Superior temporal gyrus (tissue), 1 donor: ENCODE measurements at regions not wholly inside any gene's neighbourhood (a gene's known extent, or its start where the extent isn't known, plus 50 kb on each side); places are given as distances from the start of the nearest gene placed in this dataset.
"Not testable (repeated sequence)": the region's sequence is repeated elsewhere in the genome, so short reads cannot be mapped to it uniquely, and the experiment has no call there.

Experiments used
- DNase-seq: peaks from one replicate; pipeline ENCODE4 v3.0.0-alpha.2; 2016; ENCODE audit errors: extremely low spot score

DNA sequence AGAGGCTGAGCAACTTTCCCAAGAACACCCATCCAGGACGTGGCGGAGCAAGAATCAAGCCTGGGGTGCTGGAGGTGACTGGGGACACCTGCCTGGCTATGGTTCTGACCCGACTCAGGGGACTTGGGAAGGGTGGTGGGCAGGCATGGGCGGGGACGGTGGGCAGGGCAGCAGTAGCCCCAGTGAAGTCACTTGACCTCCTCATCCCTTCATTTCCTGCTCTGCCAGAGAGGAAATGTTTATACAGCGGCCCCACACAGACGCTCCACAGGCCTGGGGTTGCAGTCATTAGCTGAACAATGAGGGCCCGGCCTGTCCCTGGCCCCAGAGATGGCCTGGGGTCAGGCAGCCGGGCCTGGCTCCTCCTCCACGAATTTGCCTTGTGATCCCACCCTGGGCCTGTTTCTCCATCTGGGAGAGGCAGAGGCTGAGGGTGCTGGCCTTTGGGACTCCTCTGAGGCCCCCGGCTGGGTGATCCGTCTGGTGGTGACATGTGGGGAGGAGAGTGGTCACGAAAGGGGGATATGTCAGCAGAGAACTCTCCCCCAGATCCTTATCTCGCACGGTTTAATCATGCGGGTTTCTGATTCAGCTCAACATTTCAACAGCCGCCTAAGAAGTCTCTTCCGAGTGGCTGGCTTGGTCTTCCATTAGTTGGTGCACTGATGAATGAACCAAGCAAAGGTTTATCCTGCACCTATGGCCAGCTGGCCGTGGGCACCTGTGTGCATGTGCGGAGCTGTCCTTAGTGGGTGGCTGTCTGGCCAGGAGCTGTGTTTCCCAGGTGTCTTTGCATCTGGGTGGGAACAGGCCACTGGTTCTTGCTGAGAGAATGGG lies 175.9 kb downstream of the IRF8 start:
- no peak for DNase-seq

DNA sequence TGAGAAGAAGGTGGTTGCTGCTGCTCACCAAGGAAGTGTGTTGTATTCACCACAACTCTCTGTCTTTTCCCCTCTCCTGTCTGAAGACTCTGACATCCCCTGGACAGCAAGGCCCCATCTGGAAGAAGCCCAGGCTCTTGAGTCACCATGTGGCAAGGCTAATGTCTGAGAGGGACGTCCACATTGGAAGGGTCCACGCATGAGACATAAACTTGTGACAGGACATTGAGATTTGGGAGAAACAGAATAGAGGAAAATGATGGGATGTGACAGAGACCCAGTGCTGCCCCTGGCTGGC lies 176.5 kb downstream of the IRF8 start:
- no peak for DNase-seq

DNA sequence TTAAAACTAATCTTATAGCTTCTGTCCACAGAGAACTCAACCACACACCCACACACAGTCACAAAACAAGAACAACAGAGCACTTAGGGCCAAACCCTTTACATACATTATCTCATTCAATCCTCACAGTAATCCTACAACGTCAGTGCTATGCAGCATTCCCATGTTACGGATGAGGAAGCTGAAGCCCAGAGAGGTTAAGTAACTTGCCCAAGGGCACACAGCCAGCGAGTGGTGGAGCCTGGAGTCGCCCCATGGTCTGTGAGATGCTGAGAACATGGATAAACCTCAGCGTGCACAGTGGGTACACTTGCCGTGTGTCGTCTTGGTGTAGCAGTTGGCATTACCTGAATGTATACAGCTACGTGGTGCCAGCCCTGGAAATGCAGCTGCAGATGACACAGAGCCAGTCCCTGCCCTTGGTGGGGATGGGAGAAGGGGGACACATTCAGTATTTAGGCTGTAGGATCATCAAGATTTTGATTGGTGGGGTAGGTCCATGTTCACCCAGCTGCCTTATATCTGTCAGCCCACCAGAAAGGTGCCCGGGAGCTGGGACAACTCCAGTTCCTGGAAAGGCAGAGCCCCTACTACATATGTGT lies 177.0 kb downstream of the IRF8 start:
- no peak for DNase-seq

DNA sequence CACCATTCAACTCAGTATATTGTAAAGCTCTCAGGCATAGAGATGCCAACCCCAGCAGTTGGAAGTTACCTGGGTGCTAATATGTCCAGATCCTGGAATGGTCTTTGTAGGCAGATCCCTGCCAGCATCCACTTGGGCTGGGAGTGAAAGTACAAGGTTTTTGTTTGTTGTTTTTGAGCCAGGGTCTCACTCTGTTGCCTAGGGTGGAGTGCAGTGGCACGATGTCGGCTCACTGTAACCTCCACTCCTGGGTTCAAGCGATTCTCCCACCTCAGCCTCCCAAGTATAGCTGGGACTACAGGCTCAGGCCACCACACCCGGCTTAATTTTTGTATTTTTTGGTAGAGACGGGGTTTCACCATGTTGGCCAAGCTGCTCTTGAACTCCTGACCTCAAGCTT lies 177.6 kb downstream of the IRF8 start:
- no peak for DNase-seq

DNA sequence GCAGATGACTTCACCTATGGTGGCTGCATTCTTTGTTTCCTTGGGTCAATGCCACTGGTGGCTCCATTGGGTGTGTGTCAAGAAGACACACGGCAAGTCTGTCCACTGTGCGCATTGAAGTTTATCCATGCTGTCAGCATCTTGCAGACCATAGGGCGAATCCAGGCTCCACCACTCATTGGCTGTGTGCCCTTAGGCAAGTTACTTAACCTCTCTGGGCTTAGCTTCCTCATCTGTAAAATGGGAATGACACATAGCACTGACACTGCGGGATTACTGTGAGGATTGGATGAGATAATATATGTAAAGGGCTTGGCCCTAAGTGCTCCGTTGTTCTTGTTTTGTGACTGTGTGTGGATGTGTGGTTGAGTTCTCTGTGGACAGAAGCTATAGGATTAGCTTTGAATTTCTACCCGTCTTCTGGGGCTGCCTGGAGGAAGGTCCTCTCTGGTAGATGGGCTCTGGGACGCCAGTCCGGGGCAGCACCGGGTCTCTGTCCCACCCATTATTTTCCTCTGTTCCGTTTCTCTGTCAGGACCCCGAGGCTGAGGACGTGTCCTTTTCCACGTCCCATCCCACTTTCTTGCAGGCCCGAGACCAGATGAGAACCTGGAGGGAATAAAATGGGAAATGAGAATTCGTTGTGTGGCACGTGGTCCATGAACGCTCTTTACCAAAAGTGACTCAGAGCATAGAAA lies 178.4 kb downstream of the IRF8 start:
- no peak for DNase-seq

DNA sequence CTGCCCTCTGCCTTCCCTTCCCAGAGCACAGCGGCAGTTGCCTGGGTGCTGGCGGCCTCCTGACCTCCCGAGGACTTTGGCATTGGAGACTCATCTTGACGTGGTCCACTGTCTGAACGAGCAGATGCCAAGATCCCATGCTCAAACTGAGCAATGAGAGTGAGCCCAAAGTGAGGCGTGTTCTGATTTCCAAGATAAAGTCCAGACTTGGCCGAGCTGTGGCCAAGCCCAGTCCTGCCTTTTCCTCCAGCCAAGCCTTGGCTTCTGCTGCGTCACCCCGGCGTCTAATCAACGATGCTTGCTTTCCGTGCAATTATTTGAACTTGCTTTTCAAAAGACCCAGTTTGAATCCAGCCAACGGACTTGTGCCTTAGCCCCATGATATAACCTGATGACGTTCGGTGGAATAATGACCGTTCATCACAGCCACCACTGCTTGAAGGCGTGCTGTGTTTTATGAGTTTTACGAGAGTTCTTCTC lies 179.2 kb downstream of the IRF8 start:
- DNase-seq, result no peak

DNA sequence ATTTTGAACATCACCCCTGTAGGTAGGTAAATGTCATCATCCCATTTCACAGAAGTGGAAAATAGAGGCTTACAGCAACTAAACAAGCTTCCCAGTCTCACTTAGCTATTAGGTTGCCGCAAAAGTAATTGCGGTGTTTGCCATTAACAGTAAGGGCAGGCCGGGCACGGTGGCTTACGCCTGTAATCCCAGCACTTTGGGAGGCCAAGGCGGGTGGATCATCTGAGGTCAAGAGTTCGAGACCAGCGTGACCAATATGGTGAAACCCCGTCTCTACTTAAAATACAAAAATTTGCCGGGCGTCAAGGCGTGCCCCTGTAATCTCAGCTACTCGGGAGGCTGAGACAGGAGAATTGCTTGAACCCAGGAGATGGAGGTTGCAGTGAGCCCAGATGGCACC lies 179.7 kb downstream of the IRF8 start:
- DNase-seq, result not testable (repeated sequence)

DNA sequence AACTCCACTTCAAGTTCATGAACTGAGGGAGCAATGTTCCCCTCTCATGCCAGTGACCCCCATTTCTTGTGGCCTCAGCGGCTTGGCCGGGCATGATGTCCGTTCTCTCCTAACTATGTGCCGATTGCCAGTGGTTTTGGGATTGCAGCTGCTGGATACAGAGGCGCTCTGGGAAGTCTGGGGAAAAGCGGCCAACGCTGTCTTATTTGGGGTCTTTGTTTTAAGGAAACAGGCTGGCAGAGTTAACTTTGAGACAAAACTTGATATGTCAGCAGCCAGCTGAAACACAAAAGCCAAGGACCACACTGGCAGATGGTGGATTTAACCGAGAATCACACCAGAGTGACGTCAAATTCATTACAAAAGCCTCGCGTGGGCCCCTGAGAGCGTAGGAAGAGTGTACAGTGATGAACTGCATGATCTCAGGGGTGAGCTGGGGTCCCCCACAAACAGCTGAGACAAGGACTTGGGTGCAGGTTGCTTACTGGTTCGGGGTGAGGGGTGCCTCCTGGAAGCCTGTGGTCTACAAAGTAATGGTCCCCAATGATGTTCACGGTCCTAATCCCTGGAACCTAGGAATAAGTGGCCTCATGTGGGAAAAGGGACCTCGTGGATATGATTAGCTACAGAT lies 180.4 kb downstream of the IRF8 start:
- DNase-seq, result no peak

DNA sequence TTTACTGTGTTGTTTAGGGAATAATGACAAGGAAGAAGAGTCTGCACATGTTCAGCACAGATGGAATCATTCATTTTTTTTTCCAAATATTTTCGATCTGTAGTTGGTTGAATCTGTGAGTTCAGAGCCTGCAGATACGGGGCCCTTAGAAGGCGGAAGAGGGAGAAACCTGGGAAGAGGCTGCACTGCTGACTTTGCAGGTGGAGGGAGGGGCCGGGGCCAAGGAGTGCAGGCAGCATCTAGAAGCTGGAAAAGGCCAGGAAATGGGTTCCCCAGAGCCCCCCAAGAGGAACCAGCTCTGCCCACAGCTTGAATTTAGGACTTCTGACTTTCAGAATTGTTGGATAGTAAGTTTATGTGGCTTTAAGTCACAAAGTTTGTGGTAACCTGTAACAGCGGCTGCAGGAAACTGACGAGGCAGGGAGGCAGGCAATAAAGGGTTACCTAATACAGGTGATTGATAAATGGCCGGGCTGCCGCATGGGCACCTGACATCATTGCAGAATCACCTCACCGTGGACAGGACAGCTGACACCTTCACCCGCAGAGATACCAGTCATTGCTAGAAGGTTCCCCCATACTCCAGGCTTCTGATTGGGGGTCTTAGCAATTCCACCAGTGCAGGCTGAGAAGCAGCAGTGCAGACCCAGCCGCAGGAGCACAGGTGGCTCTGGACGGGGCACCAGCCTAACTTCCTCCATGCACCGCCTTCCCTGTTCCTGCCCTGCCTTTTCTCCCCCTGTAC lies 181.3 kb downstream of the IRF8 start:
- DNase-seq, result no peak

DNA sequence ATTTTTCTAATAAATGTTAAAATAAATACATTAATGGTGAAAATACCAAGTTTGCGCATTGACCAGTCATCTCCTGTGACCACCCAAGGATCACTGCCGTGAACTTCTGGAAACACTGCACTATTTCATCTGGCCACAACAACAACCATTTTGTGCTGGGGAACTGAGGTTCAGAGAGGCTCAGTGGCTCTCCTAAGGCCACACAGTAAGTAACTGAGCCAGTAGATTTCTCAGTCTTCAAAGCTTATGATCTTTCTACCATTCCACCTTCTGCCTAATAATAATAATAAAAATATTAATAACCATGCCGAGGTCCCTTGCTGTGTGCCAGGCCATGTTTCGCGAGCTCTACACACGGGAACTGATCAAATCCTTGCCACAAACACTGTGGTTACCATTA lies 182.0 kb downstream of the IRF8 start:
- DNase-seq, result no peak

DNA sequence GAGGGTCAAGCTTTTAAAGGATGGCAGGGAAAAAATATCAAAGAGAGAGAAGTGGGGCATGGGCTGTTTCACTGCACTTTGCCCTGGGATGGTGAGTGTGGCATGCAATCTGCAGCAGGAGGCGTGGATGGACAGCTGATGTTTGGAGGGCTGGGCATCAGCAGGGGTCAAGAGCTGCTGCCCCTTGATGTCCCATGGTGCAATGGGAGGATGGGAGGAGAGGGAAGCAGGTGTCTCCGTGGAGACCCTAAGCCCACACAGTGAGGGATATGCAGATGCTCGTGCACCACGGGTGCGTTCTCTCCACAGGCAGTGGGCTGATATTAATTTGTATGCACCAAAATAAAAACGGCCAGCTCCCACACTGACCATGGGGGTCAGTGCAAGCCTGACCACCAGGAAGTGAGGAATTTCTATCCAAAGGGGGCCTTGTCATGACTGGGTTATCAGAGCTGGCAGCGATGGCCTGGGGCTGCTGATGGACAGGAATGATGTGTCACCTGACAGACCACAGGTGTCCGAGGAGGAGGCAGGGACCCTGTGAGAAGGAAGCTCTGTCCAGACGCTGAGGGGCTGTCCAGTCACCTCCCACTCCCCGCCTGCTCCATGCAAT lies 183.6 kb downstream of the IRF8 start:
- DNase-seq, result no peak

DNA sequence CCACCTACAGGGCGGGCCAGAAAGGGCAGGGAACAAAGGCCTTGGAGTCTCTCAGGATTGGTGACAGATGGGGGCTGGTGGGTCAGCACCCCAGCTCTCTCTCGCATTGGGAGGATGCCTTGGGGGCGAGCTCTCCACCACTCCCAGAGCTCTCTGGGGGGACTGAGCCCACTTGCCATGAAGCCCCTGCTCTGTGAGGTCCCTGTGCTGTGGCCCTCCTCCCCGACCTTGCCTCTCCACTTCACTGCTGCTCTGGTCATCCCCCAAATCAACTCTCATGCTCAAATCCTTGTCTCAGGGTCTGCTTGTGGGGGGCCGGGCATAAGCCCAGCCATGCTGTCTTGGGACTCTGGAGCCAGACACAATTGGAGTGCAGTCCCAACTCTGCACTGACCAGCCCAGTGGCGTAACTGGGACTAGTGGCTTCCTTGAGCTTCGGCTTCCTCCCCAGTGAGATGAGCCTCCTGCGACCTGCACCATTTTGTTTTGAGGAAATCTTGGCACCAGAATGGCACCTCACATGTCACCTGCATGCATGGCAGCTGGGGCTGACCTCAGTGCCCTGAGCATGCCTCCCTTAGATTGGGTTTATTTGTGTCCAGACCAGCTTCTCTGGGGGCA lies 184.5 kb downstream of the IRF8 start:
- no peak for DNase-seq

DNA sequence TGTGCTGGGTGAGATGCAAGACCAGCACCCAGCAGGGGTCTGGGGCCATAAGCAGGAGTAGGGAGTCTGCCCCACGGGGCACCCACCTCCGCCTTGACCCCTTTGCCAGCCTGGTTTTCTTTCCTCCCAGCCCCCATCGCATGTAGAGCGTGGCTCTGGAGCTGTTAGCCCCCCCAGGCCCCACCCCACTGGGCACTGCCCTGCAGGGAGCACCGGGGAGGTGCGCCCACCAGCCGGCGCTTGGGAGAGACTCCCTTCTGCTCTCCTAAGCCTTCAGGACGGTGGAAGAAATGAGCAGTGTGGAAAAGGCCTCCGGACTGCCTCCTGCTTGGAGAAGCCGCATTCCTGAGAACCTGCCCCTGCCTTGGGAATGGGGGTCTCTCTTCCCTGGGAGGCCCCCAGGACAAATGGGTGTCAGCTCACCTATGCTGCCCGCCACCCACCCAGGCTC lies 186.2 kb downstream of the IRF8 start:
- DNase-seq, result no peak

DNA sequence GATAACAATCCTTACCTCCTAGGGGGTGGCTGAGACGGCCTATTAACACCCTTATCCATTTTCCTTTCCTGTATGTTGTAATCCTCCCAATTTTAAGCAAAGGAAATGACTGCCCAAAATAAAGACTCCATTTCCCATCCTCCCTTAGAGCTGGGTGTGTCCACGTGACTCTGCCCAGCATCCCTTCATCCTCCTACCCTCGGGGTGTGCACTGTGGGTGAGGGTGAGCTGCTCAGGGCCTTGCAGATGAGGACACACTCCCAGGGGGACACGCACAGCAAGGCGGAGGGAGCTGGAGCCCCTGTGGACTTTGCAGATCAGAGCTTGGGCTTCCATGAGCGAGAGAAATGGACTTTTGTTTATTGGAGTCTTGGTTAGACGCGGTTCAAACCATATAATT lies 186.8 kb downstream of the IRF8 start:
- no peak for DNase-seq

DNA sequence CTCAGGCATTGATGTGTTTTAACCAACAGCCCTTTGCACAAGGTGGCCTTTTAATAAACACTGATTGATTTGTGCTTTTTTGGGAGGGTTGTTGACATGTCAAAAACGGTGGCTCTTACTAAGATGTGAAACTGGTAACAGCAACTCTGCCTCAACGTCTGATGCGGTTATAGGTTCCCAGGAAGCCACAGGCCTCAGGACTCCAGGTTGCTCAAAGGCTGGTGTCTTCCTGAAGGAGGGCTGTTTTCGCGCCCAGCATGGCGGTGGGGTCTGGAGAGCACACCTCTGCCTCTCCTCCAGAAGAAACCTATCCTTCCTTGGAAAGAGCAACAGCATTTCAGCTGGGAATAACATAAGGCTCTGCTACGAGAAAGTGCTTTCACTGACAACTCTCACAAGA lies 187.5 kb downstream of the IRF8 start:
- DNase-seq, result no peak

DNA sequence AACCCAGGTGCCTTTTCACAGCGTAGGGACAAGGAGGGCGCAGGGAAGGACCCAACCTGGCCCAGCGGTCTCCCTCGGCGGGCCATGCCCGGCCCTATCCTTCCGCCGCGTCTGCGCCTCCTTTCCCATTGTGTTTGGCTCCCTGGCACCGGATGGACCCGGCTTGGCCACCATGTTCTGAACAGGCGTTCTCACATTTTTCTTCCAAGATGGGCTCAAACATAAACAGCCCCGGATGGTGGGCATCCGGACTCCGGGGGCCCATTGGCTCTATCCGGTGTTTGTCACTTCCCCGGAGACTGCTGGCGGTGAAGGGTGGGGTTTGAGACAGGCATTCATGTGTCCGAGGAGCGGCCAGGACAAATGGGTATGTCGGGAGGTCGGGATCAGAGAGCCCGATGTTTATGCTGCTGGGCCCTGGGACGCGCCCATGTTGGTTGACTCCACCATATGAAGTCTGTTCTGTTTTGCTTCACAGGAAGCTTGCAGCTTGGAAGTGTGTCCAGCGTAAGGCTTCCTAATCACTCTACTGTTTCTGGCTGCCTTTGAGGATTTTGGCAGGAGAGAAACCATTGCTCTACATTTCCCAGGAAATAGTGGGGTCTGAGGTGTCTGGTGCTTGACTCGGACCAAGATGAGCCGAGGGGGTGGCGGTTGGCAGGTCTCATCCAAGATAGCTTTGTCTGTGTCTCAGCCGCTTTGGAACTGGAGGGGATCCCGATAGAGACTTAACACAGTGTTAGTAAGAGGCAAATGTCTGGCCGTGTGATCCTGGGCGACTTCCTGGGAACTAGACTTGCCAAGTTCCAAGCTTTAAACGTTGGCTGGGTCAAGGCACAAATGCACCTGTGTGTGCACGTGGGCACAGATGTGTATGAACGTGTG lies 188.3 kb downstream of the IRF8 start:
- DNase-seq, result no peak

DNA sequence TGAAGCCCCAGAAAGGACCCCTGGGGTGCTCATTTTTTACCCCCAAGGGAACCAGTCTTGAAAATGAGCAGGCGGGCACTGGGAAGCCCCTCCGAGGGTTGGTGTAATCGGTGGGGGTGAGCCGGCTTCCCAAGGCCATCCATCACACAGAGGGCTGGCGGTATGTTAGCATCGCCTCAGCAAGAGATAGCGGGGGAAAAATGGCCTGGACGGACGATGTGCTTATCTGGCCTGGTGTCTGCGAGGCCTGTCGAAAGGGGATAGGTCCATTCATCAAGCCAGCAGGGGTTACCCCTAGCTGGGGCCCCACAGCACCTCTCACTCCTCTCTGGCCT lies 188.9 kb downstream of the IRF8 start:
- no peak for DNase-seq

DNA sequence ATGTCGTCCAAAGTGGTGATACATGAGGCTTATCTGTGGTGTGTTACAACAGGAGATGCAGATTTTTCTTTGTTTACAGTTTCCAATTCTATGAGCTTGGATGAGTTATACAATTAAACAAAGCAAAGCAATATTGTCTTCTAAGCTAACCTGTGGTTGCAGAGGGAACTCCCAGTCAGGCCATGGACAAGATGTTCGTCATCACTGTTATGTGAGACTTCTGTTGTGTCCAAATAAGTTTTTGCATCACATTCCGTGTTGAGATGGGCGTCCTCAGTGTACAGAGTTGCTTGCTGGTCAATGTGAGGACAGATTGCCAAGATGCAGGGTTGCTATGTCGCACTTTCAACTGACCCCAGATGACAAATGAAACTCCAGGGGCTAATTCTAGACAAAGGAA lies 189.3 kb downstream of the IRF8 start:
- no peak for DNase-seq

DNA sequence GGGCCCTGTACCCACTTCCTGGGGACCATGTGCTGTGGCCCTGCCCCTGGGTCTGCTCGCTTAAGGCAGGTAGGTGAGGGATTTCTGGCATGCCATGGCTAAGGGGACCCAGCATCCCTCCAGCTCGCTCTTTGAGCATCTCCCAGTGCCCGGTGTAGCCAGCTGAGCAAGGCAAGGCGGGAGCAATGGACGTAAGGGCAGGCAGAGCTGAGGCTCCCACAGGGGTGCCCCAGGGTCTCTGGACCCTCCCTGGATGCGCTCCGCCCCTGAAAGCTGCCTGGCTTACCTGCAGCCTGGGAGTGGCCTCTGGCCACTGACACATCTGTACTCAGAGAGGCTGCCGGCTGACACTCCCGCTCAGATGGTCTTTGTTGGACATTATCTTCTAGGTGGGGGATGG lies 189.9 kb downstream of the IRF8 start:
- DNase-seq, result no peak

DNA sequence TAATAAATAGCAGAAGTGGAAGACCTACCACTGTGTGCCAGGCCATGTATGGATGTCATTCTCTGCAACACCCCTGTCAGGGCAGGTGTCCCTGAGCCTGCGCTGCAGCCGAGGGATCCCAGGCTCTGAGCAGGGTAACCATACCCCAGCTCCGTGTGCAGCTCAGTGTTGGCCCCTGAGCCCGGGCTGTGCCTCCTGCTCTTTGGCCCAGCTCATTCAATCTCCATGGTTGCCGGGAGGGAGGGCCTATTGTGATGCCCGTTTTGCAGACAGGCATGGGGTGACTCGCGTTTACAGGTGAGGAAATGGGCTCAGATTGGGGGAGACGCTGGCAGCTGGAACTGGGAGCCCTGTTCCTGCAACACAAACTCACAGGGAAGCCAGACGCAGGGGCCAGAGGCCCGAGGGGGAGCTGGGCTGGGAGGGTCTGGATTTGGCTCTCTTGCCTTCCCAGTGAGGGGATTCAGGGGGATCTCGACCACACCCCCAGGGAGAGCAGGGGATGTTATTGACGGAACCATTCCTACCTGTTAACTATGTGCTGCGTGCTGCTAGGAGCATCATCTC lies 190.5 kb downstream of the IRF8 start:
- no peak for DNase-seq
